ENCODE measurements at regions not wholly inside any gene's neighbourhood (a gene's known extent, or its start where the extent isn't known, plus 50 kb on each side); places are given as distances from the start of the nearest gene placed in this dataset.
"Not testable (repeated sequence)": the region's sequence is repeated elsewhere in the genome, so short reads cannot be mapped to it uniquely, and the experiment has no call there.

DNA sequence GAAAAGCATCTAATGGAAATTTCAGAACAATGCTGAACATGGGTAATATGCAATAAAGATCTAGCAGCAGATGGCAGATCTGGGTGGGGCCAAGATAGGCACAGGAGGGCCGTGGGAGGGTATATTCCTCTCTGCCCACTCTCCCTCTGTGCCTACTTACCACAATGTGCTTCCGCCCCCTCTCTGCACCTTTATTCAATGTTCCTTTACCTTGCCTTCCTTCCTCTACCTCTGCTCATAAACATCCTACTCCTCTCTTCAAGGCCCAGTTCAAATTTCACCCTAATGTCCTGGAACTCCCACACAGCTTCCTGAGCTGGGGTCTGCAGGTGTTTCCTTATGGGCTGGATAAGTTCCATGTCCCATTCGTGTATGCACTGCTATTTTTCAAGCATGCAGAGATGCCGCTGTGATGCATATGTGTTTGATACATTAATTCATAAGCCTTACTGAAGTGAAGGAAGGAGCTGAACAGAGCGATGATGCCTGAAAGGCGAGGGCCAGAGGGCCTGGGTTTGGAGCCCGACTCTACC lies 65.6 kb upstream of the EDEM3 start:
- TF ChIP-seq, protein P1, sequence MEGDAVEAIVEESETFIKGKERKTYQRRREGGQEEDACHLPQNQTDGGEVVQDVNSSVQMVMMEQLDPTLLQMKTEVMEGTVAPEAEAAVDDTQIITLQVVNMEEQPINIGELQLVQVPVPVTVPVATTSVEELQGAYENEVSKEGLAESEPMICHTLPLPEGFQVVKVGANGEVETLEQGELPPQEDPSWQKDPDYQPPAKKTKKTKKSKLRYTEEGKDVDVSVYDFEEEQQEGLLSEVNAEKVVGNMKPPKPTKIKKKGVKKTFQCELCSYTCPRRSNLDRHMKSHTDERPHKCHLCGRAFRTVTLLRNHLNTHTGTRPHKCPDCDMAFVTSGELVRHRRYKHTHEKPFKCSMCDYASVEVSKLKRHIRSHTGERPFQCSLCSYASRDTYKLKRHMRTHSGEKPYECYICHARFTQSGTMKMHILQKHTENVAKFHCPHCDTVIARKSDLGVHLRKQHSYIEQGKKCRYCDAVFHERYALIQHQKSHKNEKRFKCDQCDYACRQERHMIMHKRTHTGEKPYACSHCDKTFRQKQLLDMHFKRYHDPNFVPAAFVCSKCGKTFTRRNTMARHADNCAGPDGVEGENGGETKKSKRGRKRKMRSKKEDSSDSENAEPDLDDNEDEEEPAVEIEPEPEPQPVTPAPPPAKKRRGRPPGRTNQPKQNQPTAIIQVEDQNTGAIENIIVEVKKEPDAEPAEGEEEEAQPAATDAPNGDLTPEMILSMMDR (conservative IDR thresholded peaks at IDR 0.05; ENCODE audit: low read length) = no peak
- H3K4me3 ChIP-seq (ENCODE audit: low read length) = no peak overlapping the region
- DNase-seq (ENCODE audit: low read depth) = no peak

DNA sequence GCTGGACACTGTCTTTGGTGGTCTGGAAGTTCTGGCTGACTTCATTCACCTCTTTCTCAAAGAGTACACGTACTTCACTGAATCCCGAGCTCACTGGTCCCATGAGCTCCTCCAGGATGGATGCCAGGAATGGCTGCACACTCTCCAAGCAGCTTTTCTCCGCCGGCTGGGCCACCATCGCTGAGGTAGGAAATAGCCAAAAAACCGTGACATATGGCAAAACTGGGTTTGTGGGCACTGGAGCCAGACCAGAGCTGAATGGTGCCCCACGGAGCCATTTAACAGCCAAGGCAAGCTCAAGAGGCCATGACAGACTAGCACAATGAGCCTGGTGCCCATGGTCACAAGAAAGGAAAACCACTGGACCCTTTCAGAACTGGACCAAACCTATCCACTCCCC lies 64.0 kb upstream of the EDEM3 start:
- no peak for DNase-seq (ENCODE audit: low read depth)
- no peak overlapping the region for H3K4me3 ChIP-seq (ENCODE audit: low read length)
- TF ChIP-seq, protein P1 (conservative IDR thresholded peaks at IDR 0.05; ENCODE audit: low read length) = no peak

DNA sequence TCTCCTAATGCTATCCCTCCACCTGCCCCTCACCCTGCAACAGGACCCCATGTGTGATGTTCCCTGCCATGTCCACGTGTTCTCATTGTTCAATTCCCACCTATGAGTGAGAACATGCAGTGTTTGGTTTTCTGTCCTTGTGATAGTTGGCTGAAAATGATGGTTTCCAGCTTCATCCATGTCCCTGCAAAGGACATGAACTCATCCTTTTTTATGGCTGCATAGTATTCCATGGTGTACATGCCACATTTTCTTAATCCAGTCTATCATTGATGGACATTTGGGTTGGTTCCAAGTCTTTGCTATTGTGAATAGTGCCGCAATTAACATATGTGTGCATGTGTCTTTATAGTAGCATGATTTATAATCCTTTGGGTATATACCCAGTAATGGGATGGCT lies 62.3 kb upstream of the EDEM3 start:
- not testable (repeated sequence) for H3K4me3 ChIP-seq (ENCODE audit: low read length); DNase-seq (ENCODE audit: low read depth)

DNA sequence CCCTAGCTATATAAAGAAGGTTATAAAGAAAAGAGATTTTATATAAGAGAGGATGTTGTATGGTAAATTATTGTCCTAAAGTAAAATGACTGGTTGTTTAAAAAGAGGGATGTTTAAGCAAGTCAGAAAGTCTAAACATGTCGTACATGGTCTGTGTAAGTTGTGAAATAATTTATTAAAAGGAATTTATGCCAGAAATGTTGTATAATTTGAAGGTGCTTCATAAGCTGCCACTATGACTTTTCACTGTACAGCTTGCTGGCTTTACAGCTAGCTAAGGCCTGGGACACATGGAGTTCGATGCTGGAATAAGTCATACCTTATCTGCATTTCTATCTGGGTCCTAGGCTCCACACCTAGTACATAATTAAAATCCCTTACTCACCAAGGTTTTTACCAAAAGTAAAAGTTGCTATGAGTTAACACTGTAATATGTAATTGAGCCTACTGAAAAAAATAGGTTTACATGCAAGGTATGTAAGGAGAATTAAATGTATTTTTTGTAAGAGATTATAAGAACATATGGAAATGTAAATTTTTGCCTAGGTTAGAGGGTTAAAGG lies 59.0 kb upstream of the EDEM3 start:
- H3K4me3 ChIP-seq (ENCODE audit: low read length) = no peak overlapping the region
- TF ChIP-seq, protein P1 (conservative IDR thresholded peaks at IDR 0.05; ENCODE audit: low read length) = no peak
- no peak for DNase-seq (ENCODE audit: low read depth)

DNA sequence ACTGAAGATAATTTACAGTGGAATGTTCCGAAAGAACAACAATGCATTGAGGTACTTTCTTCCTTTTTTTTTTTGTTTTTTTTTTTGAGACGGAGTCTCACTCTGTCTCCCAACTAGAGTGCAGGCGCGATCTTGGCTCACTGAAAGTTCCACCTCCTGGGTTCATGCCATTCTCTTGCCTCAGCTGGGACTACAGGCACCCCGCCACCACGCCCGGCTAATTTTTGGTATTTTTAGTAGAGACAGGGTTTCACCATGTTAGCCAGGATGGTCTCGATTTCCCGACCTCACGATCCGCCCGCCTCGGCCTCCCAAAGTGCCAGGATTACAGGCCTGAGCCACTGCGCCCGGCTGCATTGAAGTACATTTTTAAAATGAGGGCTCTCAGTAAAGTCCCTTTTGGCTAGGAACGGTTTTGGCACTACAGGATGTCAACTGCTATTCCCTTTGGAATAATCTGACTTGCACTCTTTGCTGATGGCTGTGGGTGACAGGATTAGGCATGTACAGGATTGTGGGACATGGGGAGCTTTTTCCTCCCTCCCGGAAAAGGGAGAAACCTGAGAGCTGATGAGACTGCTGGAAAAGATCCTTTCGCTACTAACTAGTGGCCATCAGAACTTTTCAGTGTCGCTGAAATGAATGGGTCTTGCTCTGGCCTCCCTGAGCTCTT lies 56.9 kb upstream of the EDEM3 start:
- TF ChIP-seq, protein P1 (conservative IDR thresholded peaks at IDR 0.05; ENCODE audit: low read length) = no peak
- no peak for DNase-seq (ENCODE audit: low read depth)
- H3K4me3 ChIP-seq (ENCODE audit: low read length) = no peak overlapping the region

DNA sequence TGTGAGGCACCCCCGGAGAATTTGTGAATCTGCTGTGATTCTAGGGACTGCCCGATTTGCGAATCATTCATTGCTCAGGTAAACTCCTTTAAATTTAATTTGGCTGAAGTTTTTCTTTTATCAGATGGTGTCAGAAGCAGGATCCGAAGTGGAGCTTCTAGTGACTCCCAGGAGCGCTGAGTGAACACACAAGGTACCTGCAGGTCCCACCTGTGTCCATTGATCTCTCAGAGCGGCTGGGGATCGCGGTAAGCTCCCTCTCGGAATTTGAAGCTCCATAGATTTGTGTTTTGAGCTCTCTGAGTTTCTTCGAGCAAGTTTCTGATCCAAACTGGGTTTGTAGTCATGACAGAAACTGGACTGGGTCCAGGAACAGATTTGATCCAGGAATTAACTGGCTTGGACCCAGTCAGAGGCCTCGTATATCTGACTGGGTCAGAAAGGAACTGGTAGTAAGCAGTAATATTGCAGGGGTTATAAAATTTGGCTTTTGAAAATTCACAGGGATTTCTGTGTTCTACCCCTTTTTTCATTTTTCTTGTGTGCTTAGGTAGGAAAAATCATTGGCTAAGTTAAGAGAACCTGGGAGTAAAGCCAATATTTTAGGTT lies 56.2 kb upstream of the EDEM3 start:
- DNase-seq (ENCODE audit: low read depth) = no peak
- TF ChIP-seq, protein P1 (conservative IDR thresholded peaks at IDR 0.05; ENCODE audit: low read length) = no peak
- H3K4me3 ChIP-seq (ENCODE audit: low read length) = no peak overlapping the region

DNA sequence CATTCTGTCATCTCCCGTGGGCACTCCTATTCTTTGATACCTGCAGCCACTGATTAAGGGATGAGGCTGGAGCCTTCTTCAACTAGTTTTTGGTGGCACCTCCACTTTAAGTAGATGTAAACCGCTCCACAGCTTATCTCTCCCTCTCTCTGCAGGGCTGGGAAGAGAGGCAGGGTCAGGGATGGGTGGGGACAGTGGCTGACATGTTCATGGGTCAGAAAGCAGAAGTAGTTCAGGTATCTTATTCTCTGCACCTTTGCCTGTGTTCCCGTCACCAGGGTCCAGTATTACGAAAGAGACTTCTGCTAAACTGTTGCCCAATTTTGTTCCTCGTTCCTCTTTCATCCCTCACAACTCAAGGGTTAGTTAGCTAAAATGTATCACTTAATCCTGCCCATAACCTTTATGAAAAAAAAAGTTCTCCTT lies 51.7 kb upstream of the EDEM3 start:
- DNase-seq (ENCODE audit: low read depth) = no peak
- H3K4me3 ChIP-seq (ENCODE audit: low read length) = no peak overlapping the region
- TF ChIP-seq, protein P1 (conservative IDR thresholded peaks at IDR 0.05; ENCODE audit: low read length) = no peak
